GM19035 (cell line): ENCODE measurements at regions not wholly inside any gene's neighbourhood (a gene's known extent, or its start where the extent isn't known, plus 50 kb on each side); places are given as distances from the start of the nearest gene placed in this dataset.

Source experiments
- ATAC-seq: cut with Tn5 transposase; IDR thresholded peaks from one replicate; pipeline ENCODE4 v1.9.1; 2021; ENCODE audit not compliant: unreplicated experiment

DNA sequence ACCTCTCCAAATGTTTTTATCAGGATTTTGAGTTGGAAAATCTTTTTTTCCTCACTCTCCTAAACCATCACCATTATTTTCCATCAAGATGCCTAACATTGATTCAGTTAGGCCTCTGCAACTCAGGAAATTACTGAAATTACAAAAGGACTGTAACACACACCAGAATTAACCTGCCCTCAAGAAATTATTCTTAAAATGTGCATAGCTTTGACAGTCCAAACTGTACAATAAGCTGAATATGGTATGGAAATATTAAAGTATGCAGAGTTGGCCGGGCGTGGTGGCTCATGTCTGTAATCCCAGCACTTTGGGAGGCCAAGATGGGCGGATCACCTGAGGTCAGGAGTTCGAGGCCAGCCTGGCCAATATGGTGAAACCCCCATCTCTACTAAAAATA, 50.2 kb upstream of the PHLPP1 start:
- no peak for ATAC-seq
